Inferior parietal cortex (tissue), 1 donor: ENCODE measurements at regions not wholly inside any gene's neighbourhood (a gene's known extent, or its start where the extent isn't known, plus 50 kb on each side); places are given as distances from the start of the nearest gene placed in this dataset.

ENCODE experiments used
- DNase-seq: peaks from one replicate; pipeline ENCODE4 v3.0.0-alpha.2; 2016; ENCODE audit errors: extremely low spot score

GRCh38 chr5:40043916-40044315 is 619.1 kb upstream of the DAB2 start:
- DNase-seq, result no peak

DNA sequence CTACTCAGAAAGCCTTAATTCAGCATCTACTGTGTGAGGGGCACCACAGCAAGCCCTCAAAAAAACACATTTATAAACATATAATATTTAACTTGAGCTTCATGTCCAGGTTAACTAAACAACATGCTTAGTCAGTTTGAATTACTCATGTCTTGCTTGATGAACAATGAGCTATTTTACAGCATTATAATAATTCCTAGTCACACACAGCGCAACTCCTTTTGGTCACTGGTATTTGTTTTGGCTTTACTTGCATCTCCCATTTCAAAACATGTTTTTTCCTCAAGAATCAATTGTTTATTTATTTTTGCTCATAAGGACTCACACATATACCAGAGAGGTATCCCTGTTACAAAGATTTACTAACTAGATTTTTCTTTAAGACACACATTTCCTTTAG is 616.7 kb upstream of the DAB2 start:
- no peak for DNase-seq

- no peak for DNase-seq
These were observed 612.9 kb upstream of the DAB2 start for GRCh38 chr5:40037713-40038112.

GRCh38 chr5:40034441-40034840 is 609.7 kb upstream of the DAB2 start:
- no peak for DNase-seq

- DNase-seq, result no peak
These were observed 608.6 kb upstream of the DAB2 start for GRCh38 chr5:40033411-40033810.

GRCh38 chr5:40033009-40033408 is 608.2 kb upstream of the DAB2 start:
- no peak for DNase-seq

GRCh38 chr5:40030661-40031060 is 605.9 kb upstream of the DAB2 start:
- DNase-seq, result no peak

DNA sequence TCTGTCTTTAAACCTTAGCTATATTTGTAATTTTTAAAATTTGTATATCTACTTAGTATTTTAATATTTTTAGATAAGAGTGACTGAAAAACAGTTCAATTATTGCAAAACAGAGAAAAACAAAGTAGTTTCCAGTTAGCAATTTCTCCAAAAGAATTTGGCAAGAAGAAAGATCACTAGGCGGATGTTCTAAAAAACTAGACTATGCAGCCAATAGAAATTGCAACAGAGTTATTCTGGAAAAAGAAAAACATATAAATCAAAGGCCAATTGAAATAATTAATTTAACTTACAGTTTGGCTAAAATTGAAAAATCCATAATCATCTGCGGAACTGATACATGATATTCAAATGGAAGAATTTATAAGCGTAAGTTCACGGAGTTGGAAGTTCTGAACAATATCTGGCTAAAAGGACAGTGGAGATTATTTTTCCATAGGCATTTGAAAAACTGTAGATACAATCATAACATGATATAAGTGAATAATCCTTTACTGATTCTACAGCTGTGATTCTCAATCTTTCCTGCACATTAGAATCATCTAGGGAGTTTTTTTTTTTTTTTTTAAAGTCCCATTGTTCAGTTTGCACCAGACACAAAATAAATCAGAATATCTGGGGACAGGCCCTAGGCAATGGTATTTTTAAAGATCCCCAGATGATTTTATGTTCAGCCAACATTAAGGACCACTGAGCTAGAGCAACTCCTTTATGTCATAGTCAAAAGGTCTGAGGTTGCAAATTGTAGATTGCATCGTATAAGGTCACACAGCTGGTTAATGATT is 605.1 kb upstream of the DAB2 start:
- DNase-seq, result no peak

- DNase-seq, result no peak
These were observed 602.6 kb upstream of the DAB2 start for GRCh38 chr5:40027400-40027799.

DNA sequence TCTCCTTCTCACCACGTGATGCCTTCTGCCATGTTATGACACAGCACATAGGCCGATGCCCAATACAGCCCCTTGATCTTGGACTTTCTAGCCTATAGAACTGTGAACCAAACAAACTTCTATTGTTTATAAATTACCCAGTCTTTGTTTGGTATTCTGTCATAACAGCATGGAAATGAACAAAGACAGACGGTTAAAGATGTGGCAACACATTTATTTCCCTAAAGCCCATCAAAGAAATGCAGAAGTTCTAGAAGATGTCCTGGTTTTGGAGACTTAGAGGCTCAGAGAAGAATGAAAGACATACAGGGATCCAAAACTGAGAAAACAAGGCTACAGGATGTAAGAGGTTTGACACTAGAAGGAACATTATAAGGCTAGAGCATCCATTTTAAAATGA is 600.8 kb upstream of the DAB2 start:
- DNase-seq, result no peak

- no peak for DNase-seq
These were observed 597.3 kb upstream of the DAB2 start for GRCh38 chr5:40022057-40022456.

DNA sequence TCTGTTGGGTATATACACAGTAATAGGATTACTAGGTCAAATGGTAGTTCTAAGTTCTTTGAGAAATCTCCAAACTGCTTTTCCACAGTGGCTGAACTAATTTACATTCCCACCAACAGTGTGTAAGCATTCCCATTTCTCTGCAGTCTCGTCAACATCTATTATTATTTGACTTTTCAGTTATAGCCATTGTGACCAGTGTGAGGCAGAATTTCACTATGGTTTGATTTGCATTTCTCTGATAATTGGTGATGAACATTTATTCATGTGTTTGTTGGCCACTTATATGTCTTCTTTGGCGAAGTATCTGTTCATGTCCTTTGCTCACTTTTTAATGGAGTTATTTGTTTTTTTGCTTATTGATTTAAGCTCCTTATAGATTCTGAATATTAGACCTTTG is 596.2 kb upstream of the DAB2 start:
- no peak for DNase-seq

- no peak for DNase-seq
These were observed 593.1 kb upstream of the DAB2 start for GRCh38 chr5:40017918-40018317.

DNA sequence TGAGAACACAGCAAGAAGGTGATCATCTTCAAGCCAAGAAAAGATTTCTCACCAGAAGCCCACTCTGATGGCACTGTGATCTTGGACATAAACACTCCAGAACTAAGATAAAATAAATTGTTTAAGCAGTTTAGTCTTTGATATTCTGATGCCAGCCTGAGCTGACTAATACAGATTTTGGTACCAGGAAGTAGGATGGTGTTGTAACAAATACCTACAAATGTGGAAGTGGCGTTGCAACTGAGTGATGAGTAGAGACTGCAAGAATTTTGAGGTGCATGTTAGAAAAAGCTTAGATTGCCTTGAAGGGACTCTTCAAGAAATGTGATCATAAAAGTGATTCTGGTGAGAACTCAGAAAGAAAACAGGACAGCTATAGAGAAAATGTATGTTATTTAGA is 592.4 kb upstream of the DAB2 start:
- DNase-seq, result no peak

- DNase-seq, result no peak
These were observed 585.7 kb upstream of the DAB2 start for GRCh38 chr5:40010436-40010835.

- no peak for DNase-seq
These were observed 581.5 kb upstream of the DAB2 start for GRCh38 chr5:40006260-40006659.

DNA sequence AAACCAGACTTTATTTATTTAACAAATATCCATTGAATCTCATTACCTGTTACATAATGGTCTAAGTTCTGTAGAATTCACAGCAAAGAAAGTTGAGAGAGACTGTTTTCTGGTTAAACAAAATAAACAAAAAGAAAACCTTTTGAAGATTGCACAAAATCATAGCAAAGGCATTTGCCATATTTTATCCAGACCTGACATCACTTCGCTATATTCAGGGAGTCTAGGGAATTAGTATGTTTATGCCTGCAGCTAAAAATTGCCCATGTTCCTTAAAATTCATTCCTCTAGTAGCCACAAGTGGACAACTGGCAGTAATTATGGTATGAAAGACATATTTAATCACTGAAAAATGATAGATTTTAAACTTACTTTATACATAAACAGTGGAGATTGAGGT is 577.0 kb upstream of the DAB2 start:
- DNase-seq, result no peak

- no peak for DNase-seq
These were observed 573.7 kb upstream of the DAB2 start for GRCh38 chr5:39998518-39998917.

GRCh38 chr5:39995990-39996389 is 571.2 kb upstream of the DAB2 start:
- no peak for DNase-seq

- DNase-seq, result no peak
These were observed 567.9 kb upstream of the DAB2 start for GRCh38 chr5:39992617-39993202.

DNA sequence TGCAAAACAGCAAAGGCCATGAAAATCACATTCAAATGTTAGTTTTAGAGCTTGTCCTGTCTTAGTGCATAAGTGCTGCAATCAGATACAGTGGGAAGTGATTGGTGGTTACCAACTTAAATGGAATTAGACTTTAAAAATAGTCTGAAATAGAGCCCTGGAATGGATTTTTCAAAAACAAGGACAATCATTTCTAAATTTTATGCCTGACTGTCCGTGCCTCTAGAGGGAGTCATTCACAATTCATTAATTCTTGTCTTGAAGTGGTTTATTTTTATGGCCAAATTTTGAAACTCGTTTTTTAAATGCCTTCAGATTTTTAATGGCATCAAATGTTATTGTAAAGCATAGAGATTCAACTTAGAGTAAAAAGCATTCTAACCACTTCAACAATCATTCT is 561.8 kb upstream of the DAB2 start:
- DNase-seq, result no peak

GRCh38 chr5:39980056-39980455 is 555.3 kb upstream of the DAB2 start:
- no peak for DNase-seq

DNA sequence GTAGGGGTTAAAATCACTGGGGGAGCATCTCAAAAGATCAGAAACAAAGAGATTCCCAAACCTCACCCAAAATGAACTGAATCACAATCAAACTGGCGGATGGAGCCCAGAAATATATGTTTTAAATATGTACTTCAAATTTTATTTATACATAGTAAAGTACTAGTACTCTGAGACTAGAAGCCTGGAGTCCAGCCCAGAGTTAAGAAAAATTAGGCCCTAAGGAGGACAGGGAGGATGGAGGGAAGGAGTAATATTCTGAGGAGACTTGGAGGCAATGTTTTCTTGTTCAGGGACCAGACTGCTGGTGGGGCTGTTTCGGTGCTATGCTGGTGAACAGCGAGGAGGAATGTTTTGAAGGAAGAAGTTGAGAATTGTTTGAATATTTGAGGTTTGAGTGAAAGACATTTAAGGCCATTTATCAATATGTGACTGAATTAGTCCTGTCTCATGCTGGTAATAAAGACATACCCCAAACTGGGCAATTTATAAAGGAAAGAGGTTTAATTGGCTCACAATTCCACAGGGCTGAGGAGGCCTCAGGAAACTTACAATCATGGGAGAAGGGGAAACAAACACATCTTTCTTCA is 552.4 kb upstream of the DAB2 start:
- no peak for DNase-seq
